GM10266 (cell line): ENCODE measurements at regions not wholly inside any gene's neighbourhood (a gene's known extent, or its start where the extent isn't known, plus 50 kb on each side); places are given as distances from the start of the nearest gene placed in this dataset.
"Not testable (repeated sequence)": the region's sequence is repeated elsewhere in the genome, so short reads cannot be mapped to it uniquely, and the experiment has no call there.

Source experiments
- DNase-seq: peaks from one replicate; pipeline ENCODE4 v3.0.0; 2012; ENCODE audit errors: extremely low spot score
- TF ChIP-seq, protein P1 (sequence below): IDR thresholded peaks from 2 replicates; pipeline ENCODE4 v1.5.1; 2012; ENCODE audit warnings: mild to moderate bottlenecking, low read depth; ENCODE audit not compliant: control insufficient read depth, insufficient read depth; ENCODE audit errors: missing control alignments

DNA sequence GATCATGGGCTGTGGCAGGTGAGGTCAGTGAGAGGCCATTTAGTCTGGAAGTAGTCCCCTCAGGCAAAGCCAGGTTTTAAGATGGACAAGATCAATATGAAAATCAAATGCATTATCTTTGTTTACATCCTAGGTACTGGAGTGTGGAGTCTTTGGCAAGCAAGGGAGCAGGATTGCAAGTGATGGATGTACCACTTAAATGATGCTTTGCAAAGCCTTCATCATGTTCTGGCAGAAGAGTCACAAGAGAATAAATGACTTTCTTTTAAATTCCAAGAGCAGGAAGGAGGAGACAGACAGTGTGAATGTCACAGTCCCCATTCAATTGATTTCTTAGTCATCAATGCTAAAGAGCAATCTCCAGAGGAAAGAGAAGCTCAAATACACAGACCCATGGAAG is 908.3 kb downstream of the FAM181B start:
- TF ChIP-seq, protein P1, sequence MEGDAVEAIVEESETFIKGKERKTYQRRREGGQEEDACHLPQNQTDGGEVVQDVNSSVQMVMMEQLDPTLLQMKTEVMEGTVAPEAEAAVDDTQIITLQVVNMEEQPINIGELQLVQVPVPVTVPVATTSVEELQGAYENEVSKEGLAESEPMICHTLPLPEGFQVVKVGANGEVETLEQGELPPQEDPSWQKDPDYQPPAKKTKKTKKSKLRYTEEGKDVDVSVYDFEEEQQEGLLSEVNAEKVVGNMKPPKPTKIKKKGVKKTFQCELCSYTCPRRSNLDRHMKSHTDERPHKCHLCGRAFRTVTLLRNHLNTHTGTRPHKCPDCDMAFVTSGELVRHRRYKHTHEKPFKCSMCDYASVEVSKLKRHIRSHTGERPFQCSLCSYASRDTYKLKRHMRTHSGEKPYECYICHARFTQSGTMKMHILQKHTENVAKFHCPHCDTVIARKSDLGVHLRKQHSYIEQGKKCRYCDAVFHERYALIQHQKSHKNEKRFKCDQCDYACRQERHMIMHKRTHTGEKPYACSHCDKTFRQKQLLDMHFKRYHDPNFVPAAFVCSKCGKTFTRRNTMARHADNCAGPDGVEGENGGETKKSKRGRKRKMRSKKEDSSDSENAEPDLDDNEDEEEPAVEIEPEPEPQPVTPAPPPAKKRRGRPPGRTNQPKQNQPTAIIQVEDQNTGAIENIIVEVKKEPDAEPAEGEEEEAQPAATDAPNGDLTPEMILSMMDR, result no peak
- DNase-seq, result no peak

DNA sequence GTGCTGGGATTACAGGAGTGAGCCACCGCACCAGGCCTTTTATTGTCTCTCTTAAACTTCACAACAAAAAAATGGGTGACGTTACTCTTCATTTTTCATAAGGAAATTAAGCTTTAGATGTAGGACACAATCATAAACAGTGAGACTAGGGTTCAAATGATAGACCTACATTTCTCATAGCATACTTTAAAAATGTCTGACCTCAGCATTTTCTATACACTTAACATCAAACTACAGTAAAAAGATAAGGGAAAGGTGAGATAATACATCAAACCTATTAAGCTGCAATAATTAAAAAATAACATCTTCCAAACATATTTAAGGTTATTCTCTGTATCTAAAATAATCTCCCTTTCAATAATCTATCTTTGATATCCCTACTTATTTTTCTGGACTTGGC is 914.2 kb downstream of the FAM181B start:
- TF ChIP-seq, protein P1, result no peak
- DNase-seq, result no peak

DNA sequence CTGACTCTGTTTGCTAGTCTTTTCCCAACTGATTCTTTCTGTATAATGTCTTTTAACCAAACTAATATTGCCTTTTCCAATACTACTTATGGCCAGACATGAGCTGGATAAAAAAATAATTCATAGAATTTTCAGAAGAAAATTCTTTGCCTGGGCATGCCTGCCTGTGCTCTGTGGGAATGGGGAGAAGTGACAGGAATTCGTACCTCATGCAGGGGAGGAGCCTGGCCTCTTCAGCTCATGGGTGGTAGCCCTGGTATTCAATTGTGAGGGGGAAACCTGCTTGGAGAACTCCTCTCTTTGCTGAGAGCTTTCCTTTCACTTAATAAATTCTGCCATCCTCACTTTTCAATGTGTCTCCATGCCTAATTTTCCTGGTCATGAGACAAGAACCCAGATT is 928.8 kb downstream of the FAM181B start:
- TF ChIP-seq, protein P1, result no peak
- DNase-seq, result no peak

DNA sequence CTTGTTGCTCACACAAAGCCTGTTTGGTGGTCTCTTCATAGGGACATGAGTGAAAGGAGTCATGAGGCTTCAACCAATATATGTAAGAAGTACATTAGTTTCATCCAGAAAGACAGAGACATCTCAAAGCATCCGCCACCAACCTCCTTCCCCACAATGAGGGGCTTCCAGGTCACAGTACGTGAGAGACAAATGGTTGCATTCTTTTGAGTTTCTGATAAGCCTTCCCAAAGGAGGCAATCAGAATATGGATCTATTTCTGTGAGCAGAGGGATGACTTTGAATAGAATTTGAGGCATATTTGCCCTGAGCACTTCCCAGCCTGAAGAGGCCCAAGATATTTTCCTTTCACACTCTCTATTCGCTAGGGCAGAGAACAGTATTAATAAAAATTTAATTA is 931.1 kb downstream of the FAM181B start:
- DNase-seq, result no peak
- TF ChIP-seq, protein P1, result no peak

DNA sequence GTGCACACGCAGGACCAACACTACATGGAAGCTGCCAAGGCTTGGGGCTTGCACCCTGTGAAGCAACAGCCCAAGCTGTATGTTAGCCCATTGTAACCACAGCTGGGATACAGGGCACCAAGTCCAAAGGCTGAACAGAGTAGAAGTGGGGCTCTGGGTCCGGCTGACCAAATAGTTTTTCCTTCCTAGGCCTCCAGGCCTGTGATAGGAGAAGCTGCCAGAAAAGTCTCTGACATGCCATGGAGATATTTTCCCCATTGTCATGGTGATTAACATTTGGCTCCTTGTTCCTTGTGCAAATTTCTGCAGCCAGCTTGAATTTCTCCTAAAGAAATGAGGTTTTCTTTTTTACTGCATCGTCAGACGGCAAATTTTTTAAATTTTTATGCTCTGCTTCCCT is 941.2 kb downstream of the FAM181B start:
- TF ChIP-seq, protein P1, result no peak
- no peak for DNase-seq

DNA sequence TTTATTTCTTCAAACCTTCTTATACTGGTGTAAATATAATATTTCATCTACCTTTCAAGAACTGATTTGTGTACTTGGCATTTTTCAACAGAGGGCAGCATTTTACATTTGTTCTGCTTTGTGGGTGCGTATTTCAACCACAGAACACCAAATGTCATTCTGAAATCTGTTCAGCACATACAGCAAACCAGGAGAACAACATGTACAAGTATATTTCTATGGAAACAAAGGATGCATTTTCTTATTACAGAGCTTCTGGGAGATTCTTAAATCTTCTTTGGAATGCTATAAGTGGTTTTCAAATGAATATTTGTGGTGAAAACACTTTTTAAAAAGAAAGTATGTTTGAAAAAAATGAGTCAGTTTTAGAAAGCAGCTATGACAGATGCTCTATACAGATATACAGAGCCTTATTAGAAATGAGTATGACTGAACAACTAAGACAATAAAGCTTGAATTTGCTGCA is 946.0 kb downstream of the FAM181B start:
- TF ChIP-seq, protein P1, result no peak
- DNase-seq, result no peak

DNA sequence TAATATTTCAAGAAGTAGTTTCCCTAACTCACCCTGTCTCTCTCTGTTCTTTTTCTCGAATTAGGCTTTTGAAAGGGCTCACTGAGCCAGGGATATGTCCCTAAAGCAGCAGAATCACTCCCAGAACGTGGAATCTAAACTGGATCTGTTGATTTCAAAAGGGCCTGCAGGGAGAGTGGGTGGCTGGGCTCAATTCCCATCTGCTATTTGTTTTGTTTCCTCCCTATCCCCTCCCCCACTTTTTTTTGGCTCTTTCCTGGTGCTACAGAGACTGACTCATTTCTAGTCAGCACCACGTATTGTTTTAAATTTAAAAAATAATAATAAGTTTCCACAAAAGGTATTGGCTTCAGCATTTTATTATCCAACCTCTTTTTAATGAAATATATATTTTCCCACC is 961.5 kb downstream of the FAM181B start:
- TF ChIP-seq, protein P1, result no peak
- no peak for DNase-seq

DNA sequence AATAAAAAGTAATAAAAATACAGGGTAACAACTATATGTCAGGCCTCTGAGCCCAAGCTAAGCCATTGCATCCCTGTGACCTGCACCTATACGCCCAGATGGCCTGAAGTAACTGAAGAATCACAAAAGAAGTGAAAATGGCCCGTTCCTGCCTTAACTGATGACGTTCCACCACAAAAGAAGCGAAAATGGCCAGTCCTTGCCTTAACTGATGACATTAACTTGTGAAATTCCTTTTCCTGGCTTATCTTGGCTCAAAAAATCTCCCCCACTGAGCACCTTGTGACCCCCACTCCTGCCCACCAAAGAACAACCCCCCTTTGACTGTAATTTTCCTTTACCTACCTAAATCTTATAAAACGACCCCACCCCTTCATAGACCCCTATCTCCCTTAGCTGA is 963.8 kb downstream of the FAM181B start:
- DNase-seq, result not testable (repeated sequence)
